HL-60 (cell line): ENCODE measurements at regions not wholly inside any gene's neighbourhood (a gene's known extent, or its start where the extent isn't known, plus 50 kb on each side); places are given as distances from the start of the nearest gene placed in this dataset.

ENCODE experiments used
- DNase-seq, 2 experiments: peaks; one replicate each; pipeline ENCODE4 v3.0.0-alpha.2; 2010 to 2020; ENCODE audit warnings: low read depth in 1 of 2, low spot score in 1 of 2
- H3K27ac ChIP-seq: fragments of 250-450 bp; sonication (Bioruptor Pico); replicated peaks from 2 replicates; pipeline ENCODE4 v1.5.1; 2020; ENCODE audit warnings: mild to moderate bottlenecking, moderate library complexity
- H3K27me3 ChIP-seq: fragments of 250-450 bp; sonication (Bioruptor Pico); 2 replicates; pipeline ENCODE4 v1.5.1; 2021; ENCODE audit warnings: mild to moderate bottlenecking, moderate library complexity; ENCODE audit not compliant: insufficient read depth, poor library complexity, severe bottlenecking
- H3K4me3 ChIP-seq: replicated peaks from 2 replicates; pipeline ENCODE4 v1.5.1; 2011; ENCODE audit warnings: mild to moderate bottlenecking, control low read depth, low read length; ENCODE audit not compliant: insufficient read depth
- GABPA ChIP-seq: IDR thresholded peaks from 2 replicates; pipeline ENCODE4 v1.6.1; 2012; ENCODE audit warnings: low read depth
- POLR2AphosphoS5 ChIP-seq: IDR thresholded peaks from 2 replicates; pipeline ENCODE4 v1.6.1; 2012; ENCODE audit warnings: low read depth
- SPI1 ChIP-seq: IDR thresholded peaks from 2 replicates; pipeline ENCODE4 v1.6.1; 2012; ENCODE audit warnings: low read depth, mild to moderate bottlenecking, borderline replicate concordance
- TF ChIP-seq, protein P1 (sequence below): IDR thresholded peaks from one replicate; pipeline ENCODE4 v1.5.1; 2011; ENCODE audit warnings: low read length, control low read depth, inconsistent platforms; ENCODE audit not compliant: insufficient read depth
- TF ChIP-seq, protein P2 (sequence below): IDR thresholded peaks from 2 replicates; pipeline ENCODE4 v1.6.1; 2012; ENCODE audit warnings: low read depth; ENCODE audit not compliant: insufficient replicate concordance

DNA sequence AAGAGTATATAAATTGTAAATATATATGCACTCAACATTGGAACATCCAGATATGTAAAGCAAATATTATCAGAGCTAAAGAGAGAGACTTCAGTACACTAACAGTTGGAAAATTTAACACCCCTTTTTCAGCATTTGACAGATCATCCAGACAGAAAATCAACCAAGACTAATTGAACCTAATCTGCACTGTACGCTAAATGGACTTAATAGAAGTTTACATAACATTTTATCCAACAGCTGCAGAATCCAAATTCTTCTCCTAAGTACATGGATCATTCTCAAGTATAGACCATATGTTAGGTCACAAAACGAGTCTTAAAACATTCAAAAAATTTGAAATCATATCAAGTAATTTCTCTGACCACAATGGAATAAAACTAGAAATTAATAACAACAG, 229.1 kb upstream of the CLEC14A start:
- DNase-seq, result no peak
- H3K27me3 ChIP-seq, result no peaks in the 10 kb centered on the region
- TF ChIP-seq, protein P1, sequence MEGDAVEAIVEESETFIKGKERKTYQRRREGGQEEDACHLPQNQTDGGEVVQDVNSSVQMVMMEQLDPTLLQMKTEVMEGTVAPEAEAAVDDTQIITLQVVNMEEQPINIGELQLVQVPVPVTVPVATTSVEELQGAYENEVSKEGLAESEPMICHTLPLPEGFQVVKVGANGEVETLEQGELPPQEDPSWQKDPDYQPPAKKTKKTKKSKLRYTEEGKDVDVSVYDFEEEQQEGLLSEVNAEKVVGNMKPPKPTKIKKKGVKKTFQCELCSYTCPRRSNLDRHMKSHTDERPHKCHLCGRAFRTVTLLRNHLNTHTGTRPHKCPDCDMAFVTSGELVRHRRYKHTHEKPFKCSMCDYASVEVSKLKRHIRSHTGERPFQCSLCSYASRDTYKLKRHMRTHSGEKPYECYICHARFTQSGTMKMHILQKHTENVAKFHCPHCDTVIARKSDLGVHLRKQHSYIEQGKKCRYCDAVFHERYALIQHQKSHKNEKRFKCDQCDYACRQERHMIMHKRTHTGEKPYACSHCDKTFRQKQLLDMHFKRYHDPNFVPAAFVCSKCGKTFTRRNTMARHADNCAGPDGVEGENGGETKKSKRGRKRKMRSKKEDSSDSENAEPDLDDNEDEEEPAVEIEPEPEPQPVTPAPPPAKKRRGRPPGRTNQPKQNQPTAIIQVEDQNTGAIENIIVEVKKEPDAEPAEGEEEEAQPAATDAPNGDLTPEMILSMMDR, result no peak
- TF ChIP-seq, protein P2, sequence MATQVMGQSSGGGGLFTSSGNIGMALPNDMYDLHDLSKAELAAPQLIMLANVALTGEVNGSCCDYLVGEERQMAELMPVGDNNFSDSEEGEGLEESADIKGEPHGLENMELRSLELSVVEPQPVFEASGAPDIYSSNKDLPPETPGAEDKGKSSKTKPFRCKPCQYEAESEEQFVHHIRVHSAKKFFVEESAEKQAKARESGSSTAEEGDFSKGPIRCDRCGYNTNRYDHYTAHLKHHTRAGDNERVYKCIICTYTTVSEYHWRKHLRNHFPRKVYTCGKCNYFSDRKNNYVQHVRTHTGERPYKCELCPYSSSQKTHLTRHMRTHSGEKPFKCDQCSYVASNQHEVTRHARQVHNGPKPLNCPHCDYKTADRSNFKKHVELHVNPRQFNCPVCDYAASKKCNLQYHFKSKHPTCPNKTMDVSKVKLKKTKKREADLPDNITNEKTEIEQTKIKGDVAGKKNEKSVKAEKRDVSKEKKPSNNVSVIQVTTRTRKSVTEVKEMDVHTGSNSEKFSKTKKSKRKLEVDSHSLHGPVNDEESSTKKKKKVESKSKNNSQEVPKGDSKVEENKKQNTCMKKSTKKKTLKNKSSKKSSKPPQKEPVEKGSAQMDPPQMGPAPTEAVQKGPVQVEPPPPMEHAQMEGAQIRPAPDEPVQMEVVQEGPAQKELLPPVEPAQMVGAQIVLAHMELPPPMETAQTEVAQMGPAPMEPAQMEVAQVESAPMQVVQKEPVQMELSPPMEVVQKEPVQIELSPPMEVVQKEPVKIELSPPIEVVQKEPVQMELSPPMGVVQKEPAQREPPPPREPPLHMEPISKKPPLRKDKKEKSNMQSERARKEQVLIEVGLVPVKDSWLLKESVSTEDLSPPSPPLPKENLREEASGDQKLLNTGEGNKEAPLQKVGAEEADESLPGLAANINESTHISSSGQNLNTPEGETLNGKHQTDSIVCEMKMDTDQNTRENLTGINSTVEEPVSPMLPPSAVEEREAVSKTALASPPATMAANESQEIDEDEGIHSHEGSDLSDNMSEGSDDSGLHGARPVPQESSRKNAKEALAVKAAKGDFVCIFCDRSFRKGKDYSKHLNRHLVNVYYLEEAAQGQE, result no peak
- no peak for TF ChIP-seq GABPA
- TF ChIP-seq SPI1, result no peak
- no peak for TF ChIP-seq POLR2AphosphoS5
- H3K27ac ChIP-seq, result no peak overlapping the region
- H3K4me3 ChIP-seq, result no peak overlapping the region

DNA sequence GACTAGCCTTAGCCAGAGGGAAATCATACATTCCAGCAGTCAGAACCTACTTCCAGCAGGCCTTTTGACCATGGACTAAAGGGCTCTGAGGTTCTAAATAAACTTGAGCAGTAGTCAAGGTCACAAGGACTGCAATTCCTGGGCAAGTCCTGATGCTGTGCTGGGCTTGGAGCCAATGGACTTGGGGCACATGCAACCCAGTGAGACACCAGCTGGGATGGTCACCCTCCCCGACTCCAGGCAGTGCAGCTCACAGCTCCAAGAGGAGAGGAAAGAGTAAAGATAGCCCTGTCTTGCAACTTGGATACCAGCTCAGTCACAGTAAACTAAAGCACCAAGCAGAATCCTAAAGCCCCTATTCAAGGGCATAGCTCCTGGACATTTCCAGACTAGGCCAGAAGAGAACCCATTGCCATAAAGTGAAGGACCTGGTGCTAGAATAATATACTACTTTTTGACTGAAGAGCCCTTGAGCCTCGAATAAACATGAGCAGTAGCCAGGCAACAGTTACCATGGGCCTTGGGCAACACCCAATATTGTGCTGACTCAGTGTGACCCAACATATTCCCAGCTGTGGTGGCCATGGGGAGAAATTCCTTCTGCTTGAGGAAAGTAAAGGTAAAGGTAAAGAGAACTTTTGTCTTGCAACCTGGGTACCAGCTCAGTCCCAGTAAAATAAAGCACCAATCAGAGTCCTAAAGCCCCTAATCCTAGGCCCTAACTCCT, 226.2 kb upstream of the CLEC14A start:
- H3K27me3 ChIP-seq, result no peaks in the 10 kb centered on the region
- TF ChIP-seq, protein P2, result no peak
- TF ChIP-seq GABPA, result no peak
- TF ChIP-seq, protein P1, result no peak
- TF ChIP-seq POLR2AphosphoS5, result no peak
- H3K27ac ChIP-seq, result no peak overlapping the region
- DNase-seq, result no peak
- H3K4me3 ChIP-seq, result no peak overlapping the region

DNA sequence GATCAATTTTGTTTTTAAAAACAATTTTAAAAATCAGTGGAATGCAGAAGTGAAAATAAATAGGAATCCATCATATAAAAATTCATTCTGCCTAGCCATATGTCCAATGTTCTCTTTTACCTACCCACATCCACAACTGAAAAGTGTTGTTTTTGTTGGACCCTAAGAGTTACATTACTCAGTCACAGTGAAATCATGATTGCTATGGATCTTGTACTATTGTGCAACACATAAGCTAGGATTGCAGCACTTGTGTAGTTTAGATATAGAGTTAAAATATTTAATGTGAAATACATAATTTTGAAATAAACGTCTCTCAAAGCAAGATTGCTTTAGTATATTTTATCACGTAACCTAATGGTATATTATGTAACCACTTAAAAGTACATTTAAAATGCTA, 213.3 kb upstream of the CLEC14A start:
- H3K4me3 ChIP-seq, result no peak overlapping the region
- DNase-seq, result no peak
- TF ChIP-seq, protein P2, result no peak
- TF ChIP-seq POLR2AphosphoS5, result no peak

More for the DNA sequence above, 213.3 kb upstream of the CLEC14A start:
- H3K27me3 ChIP-seq, result no peaks in the 10 kb centered on the region
- H3K27ac ChIP-seq, result no peak overlapping the region
